Endometrium (tissue), 2 donors: ENCODE measurements at regions not wholly inside any gene's neighbourhood (a gene's known extent, or its start where the extent isn't known, plus 50 kb on each side); places are given as distances from the start of the nearest gene placed in this dataset.
"Not testable (repeated sequence)": the region's sequence is repeated elsewhere in the genome, so short reads cannot be mapped to it uniquely, and the experiment has no call there.

Experiments
- FAIRE-seq: peaks from 2 replicates; lab custom pipeline; 2012; peaks lifted over from hg19 to GRCh38; lab: Jason Lieb, UNC
- donor health status: control.
- donor health status: control.

- no peak for FAIRE-seq
Measured at GRCh38 chr18:34280000-34280399, 55.3 kb upstream of the NOL4 start.

DNA sequence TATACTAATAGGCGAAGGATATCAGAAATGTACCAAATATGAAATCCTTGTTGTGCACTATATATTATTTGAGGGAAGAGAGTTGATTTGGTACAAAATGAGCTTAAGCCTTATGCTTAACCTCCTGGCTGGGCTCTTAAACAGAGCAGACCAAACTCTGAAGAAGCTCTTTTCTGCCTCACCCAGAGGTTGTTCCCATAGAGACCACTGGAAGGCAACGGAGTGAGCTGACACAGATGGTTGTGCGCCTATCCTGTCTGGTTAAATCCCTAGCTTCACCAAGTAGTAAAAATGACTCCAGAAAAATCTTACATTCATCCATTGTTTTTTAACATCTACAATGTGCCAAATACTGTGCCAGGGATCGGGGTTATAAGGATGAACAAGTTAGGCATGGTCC lies 55.9 kb upstream of the NOL4 start:
- FAIRE-seq = no peak

GRCh38 chr18:34281290-34281689 lies 56.6 kb upstream of the NOL4 start:
- FAIRE-seq = no peak

- FAIRE-seq = no peak
Measured at GRCh38 chr18:34281722-34282121, 57.0 kb upstream of the NOL4 start.

- FAIRE-seq = no peak
Measured at GRCh38 chr18:34283506-34283905, 58.8 kb upstream of the NOL4 start.

- no peak for FAIRE-seq
Measured at GRCh38 chr18:34287825-34288224, 63.1 kb upstream of the NOL4 start.

GRCh38 chr18:34292594-34292993 lies 67.9 kb upstream of the NOL4 start:
- no peak for FAIRE-seq

GRCh38 chr18:34297287-34297686 lies 72.6 kb upstream of the NOL4 start:
- no peak for FAIRE-seq

- FAIRE-seq = no peak
Measured at GRCh38 chr18:34299828-34300227, 75.1 kb upstream of the NOL4 start.

DNA sequence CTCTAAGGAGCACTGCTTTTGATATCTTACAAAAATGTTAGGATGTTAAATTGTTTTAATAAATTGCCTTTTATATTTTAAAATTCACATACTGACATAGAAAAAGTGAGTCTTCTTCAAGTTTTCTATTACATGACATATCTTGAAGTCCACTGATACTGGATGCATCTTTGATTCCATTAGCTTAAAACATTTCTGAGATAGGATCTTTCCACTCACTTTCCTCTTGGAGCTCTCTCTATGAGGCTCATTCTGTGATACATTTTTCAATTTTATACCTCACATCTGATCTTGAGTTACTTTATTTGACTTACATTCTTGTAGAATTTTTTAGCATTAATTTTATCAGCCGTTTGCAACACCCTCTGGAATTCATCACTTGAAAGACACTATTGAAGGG lies 86.8 kb upstream of the NOL4 start:
- FAIRE-seq = no peak

DNA sequence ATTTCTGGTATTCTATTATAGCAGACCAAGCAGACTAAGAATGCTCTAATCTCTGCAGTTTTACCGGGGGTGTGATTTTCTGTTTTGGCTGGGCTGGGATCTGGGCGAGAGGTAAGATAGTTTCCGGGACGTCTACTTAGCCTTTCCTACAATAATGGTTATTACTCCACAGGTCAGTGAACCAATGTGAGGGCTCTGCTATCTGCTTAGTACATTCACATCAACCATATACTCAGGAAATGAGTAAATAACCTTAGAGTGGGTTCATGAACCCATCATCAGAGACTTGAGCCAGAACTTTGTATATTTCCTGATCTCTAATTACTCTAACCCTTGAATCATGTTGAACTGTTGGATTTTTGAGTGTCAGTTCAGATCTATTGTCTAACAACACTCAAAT lies 90.1 kb upstream of the NOL4 start:
- no peak for FAIRE-seq

DNA sequence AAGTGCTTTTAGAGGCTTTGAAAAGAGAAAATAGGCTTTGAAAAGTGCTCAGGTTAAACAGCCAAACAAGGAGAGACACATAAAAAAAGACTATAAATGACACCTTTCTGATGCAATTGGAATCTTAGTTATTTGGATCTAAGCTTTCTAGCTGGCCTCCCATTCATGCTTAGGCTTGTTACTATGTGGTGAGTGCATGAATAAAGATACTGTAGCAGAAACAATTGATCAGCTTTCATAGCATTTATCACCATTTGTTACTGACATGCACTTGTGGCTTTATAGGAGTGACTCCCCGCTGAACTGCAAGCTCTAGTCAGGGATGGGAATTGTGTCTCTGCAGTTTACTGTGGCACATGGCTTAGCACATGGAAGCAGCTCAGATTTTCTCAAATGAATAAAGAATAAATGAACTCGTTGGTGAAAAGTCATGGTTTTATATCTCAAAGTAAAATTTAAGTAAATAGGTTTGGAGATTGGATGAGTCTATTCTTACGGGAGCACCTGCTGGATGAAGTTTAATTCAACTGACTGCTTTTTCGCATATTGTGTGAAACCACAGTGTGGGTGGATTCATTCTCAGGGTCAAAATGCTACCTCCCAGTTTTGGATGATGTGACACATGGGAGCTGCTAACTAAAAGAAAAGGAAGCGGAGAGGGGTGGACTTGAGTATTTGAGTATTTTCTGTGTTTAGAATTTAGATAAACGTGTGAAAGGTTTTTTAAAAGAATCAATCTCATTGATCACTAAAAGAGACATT lies 91.1 kb upstream of the NOL4 start:
- no peak for FAIRE-seq

DNA sequence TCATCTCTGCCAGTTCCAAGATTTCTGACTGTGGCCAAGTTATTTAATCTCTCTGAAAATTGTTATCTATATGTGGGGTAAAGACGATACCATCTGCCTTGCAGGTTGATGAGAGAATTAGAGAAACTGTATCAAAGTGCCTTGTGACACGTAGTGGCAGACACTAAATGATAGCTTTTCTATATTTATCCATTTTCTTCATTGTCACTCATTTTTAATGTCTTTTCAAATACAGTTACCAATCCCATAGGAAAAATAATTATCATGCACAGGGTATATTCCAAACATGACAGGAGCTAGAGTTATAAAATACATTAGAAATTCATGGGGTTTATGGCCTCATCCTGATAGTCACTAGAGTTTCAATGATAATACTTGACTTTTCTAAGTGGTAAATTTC lies 95.6 kb upstream of the NOL4 start:
- no peak for FAIRE-seq

- FAIRE-seq = no peak
Measured at GRCh38 chr18:34321066-34321465, 96.4 kb upstream of the NOL4 start.

GRCh38 chr18:34322365-34323289 lies 97.9 kb upstream of the NOL4 start:
- peak; percentile 26 for FAIRE-seq

DNA sequence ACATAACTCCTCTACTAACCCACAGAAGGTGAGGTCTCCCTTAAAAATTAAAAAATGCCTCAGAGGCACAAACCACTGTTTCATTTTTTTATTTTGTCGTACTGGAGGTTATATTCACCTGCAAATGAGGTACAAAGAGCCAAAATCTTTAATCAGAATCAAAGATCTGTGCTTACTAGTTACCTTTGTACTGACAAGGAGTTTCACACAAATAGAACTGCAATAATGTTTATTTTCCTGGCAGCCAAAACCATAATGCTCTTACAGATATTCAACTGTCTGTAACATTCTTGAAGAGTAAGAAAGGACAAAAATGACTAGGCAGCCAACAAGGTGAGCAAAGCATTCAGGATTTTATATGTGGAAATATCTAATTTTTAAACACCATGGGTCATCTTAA lies 105.1 kb upstream of the NOL4 start:
- no peak for FAIRE-seq

DNA sequence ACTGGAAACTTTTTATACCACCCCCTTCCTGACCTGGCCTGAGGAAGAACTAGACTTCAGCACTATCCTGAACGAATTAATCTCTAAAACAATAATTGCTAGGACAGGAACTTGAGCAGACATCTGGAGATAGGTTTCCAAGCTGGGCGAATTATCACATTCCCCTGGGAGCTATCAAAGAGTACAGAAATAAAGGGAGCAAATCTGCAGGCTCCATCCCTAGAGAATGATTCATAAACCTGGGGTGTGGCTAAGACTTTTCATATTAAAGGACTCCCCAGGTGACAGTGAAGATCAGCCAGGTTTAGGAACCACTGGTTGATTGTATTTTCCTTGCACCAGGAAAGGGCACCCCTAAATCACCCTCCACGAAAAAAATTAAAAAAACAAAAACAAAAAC lies 105.6 kb upstream of the NOL4 start:
- FAIRE-seq = no peak

- not testable (repeated sequence) for FAIRE-seq
Measured at GRCh38 chr18:34330907-34331306, 106.2 kb upstream of the NOL4 start.

DNA sequence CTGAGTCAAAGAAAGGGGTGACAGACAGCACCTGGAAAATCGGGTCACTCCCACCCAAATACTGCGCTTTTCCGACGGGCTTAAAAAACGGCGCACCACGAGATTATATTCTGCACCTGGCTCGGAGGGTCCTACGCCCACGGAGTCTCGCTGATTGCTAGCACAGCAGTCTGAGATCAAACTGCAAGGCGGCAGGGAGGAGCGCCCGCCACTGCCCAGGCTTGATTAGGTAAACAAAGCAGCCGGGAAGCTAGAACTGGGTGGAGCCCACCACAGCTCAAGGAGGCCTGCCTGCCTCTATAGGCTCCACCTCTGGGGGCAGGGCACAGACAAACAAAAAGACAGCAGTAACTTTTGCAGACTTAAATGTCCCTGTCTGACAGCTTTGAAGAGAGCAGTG lies 106.6 kb upstream of the NOL4 start:
- not testable (repeated sequence) for FAIRE-seq

DNA sequence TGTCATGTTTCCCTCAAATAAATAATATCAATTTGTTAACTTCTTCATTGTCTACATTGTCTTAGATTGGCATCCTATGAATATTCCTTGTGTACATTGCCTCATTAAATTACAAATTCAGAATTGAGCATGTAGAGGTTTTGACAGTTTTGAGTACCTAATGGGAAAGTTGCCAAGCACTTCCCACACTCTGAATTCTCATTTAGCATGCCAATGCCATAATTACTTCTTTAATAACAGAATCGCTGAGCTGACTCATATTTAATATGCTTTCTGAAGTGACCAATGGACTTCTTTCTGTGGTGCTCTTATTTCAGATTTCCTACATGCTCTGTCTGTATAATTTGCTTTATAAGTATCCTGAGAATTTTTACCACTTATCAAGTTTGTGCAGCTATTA lies 114.4 kb upstream of the NOL4 start:
- FAIRE-seq = no peak

DNA sequence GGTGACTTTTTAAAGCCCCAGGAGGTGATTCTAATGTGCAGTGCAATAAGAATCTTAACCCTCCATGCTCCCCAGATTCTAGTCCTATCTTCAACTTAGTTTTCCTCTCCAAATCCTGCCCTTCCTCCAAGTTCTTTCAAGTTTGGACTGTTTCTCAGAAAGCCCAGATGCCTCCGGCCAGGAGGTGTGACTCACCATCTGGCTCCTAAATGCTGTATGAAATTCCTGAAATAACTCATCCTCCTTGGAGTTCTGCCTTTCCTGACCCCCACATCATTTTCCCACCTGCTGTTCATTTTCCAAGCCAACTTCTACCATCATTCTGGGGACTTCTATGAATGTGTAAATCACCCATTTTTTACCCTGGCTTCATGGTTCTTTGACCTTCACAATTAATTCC lies 118.2 kb upstream of the NOL4 start:
- FAIRE-seq = no peak

DNA sequence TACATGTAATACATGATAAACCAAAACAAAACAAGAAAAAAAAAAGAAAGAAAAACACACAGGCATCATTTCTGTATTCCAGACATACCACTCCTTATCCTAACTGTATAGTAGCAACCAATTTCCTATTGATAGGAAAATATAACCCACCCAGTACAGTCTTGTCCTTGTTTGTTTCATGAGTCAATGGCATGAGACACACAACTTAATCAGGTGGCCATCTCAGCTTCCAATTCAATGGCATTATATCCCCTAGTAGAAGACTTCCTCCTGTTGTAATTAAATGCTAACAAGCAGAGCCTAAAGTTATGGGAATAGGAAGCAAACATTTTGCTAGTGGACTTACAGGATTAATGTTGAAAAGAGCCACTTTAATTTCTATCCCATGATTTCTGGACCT lies 121.0 kb upstream of the NOL4 start:
- no peak for FAIRE-seq

- FAIRE-seq = no peak
Measured at GRCh38 chr18:34350778-34351177, 126.1 kb upstream of the NOL4 start.
